ENCODE measurements at regions not wholly inside any gene's neighbourhood (a gene's known extent, or its start where the extent isn't known, plus 50 kb on each side); places are given as distances from the start of the nearest gene placed in this dataset.
A peak's percentile ranks its signal among the peaks of the same experiment; 100 is the strongest.
"Not testable (repeated sequence)": the region's sequence is repeated elsewhere in the genome, so short reads cannot be mapped to it uniquely, and the experiment has no call there.

DNA sequence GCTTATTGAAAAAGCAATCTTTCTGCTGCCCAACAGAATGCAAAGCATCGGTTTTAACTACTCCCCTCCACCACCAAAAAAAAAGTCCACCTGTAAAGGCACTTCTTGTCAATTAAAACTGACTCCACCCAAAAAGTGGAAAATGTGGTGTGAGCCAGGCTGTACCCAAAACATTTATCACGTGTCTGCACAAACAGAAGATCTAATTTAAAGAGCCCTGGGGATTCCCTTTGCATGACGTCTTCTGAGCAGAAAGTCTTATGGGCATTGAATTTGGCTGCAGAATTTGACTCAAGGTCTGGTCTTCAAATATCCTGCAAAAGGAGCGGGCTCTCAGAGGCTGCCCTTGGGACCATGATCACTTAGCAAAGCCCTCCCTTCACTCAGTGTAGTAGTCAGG, 358.3 kb upstream of the KLHL29 start:
- no peak for DNase-seq (ENCODE audit: low spot score)

- DNase-seq (ENCODE audit: low spot score): no peak
Measured at GRCh38 chr2:23027396-23027795, 357.6 kb upstream of the KLHL29 start.

DNA sequence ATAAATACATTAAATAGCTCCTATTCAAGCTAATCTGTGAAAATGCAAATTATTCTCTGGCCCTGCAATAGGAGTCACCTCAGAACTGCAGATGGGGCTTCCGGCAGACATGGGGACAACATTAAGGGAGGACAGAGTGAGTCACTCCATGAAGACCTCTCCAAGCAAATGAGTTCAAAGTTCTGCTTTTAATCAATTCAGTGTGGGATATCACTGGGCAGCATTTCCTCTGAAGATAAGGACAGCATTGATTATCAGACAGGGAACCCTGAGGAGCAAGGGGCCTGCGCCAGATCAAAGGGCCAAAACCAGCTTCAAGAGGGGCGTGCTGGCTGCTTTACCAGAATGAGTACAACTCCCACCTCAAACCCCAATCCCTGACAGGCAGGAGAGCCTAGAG, 356.9 kb upstream of the KLHL29 start:
- DNase-seq (ENCODE audit: low spot score): no peak

DNA sequence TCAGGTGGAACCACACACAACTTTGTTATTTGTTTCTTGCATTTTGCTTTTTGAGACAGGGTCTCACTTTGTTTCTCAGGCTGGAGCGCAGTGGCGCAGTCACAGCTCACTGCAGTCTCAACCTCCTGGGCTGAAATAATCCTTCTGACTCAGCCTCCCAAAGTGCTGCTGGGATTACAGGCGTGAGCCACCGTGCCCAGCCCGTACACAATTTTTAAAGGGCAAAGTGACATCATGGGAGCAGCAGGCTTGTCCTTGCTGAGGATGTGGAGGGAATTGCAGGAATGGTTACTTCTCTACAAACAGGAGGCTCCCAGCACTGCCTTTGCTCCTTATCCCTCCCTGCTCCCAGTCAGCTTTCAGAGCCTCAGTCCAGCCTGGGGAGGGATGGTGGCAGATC, 355.9 kb upstream of the KLHL29 start:
- DNase-seq (ENCODE audit: low spot score): no peak

DNA sequence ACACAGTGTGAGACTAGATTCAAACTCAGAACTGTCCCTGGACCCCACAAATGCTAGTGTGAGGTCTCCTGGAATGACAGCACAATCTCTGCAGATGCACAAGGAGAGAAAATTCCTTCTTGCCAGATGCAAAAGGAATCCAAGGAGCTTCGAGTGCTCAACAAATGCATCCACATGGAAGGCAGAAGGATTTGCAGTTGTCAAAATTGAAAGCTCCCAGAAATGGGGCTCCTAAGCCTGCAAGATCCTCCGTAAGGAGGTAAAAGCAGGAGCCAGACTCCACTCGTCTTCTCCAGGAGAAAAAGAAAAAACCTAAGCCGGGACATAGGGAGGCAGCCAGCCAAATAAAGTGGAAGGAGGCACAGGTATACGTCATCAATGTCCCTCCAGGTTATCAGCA, 355.0 kb upstream of the KLHL29 start:
- DNase-seq (ENCODE audit: low spot score): no peak

GRCh38 chr2:23034996-23035395, 350.0 kb upstream of the KLHL29 start:
- DNase-seq (ENCODE audit: low spot score): no peak

GRCh38 chr2:23036629-23037028, 348.4 kb upstream of the KLHL29 start:
- no peak for DNase-seq (ENCODE audit: low spot score)

DNA sequence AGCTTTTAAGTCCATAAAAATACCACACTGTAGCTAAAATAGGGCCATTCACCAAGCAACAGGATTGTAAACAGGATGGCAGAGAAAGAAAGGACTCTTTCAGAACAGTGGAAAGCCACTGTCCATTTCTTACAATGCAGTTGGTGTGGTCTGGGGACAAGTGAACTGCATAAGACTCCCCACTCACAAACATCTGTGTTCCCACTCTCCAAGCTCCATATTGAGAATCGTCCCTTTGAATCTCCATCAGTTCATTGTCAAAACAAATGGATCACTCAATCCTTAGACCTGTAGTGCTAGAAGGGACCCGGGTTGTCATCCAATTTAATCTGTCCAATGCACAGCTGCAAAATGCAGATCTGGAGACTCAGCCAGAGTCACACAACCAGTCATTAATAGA, 347.4 kb upstream of the KLHL29 start:
- DNase-seq (ENCODE audit: low spot score): no peak

GRCh38 chr2:23041443-23041842, 343.5 kb upstream of the KLHL29 start:
- DNase-seq (ENCODE audit: low spot score): no peak

DNA sequence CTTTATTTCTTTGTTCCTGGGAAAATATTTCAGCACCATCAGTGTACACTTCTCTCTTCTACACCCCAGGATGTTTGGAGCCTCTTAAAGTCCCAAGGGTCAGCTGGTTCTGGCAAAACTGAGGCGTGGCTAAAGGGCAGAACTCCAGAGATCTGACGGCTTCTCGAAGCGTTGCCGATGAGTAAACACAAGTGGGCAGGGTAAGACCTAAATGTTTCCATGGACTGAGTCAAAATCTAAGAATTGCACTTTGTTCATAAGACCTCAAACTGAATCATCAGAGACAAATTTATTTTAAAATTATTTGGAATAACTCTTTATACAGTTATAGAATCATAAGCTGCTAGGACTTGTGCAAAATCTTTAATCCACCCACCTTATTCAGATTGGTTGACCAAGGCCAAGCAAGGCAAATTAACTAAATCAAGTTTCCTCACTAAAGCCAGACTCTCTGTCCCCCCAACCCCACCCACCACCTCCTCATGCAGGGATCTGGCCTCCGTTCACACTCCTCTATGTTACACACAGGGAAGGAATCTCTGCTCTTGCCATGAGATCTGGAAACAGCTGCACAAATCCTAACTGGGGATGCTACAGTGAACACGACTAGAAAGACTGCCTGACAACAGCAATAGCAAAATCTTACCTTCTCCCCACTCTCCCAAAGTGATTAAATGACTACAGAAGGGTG, 342.6 kb upstream of the KLHL29 start:
- DNase-seq (ENCODE audit: low spot score): peak; percentile 25

DNA sequence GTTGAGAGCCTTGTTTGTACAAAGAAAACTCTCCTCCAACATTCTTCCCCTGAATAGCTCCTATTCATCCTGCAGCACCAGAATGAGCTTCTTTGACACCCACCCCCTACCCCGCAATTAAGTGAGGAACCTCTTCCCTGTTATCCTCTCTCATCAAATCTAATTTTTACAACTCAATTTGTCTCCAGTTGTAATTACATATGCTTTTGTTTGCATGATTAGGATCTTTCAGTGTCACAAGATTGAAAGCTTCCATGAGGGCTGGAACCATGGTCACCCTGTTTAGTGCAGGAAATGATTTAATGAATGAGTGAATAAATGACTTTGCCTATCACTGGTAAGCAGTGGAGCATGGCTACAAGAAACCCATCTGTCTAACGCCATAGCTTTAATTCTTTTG, 334.6 kb upstream of the KLHL29 start:
- no peak for DNase-seq (ENCODE audit: low spot score)

DNA sequence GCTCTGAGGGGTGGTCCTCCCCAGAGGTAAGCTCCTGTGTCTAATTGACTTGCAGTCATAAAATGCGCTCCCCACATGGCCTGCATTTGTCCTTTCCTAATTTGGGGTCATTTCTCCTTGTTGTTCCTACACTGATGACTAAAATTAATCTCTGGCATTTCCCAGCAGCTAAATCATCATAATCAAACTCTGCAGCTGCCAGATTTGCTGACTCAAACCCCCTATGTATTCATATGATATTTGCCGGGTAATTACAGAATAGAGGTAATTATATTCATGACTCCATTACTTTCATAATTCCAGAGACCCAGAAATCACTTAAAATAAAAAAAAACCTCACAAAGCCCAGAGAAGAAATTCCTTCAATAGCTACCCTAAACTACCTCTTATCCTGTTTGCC, 331.4 kb upstream of the KLHL29 start:
- DNase-seq (ENCODE audit: low spot score): no peak

GRCh38 chr2:23055251-23055650, 329.7 kb upstream of the KLHL29 start:
- DNase-seq (ENCODE audit: low spot score): no peak

DNA sequence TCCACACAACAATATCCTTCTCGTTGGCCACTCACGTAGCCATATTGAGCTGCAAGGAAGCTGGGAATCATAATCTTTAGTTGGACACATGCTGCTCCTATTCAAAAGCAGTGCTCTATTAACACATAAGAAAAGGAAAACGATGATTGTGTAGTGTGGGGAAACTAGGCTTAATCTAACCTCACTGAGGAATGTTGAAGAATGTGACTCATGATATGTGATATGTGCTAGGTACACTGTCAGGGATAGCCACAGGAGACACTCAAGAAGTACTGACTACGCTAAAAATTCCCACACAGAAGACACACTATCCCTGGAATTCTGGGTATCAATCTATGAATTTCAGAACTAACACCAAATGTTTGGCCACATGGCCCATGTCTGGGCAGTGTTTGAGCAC, 328.1 kb upstream of the KLHL29 start:
- not testable (repeated sequence) for DNase-seq (ENCODE audit: low spot score)

GRCh38 chr2:23058435-23058834, 326.5 kb upstream of the KLHL29 start:
- no peak for DNase-seq (ENCODE audit: low spot score)

DNA sequence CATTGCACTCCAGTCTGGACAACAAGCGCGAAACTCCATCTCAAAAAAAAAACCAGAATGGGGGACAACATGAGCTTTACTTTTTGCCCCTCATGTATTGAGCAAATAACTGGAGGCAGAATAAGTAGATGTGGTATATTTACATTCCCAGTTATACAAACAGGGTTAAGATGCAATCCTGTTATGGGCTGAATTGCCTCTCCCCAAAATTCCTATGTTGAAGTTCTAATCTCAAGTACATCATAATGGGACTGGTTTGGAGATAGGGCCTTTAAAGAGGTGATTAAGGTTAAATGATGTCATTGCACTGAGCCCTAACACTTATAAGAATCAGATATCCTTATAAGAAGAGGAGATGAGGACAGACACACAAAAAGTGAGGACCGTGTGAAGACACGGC, 319.8 kb upstream of the KLHL29 start:
- no peak for DNase-seq (ENCODE audit: low spot score)

DNA sequence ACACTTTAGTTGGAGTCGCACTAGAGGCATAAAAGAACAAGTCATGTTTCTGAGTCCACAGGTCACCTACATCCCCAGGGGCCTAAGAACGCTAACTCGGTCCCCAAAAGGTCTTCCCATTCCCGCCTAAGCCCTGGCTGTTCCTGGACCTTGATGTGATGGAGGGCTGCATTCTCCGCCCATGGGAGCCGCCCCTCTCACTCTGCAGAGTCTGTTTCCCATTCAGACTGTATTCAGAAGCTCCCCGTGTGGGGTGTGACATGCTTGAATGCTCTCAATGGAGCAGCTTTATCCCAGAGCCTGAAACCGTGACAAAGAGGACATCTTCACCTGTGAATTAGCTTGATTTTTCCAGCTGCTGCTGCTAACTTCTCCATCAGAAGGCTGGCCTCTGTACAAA, 319.0 kb upstream of the KLHL29 start:
- DNase-seq (ENCODE audit: low spot score): no peak

GRCh38 chr2:23066686-23067085, 318.3 kb upstream of the KLHL29 start:
- DNase-seq (ENCODE audit: low spot score): no peak

GRCh38 chr2:23069156-23069555, 315.8 kb upstream of the KLHL29 start:
- DNase-seq (ENCODE audit: low spot score): no peak

GRCh38 chr2:23069923-23070322, 315.1 kb upstream of the KLHL29 start:
- no peak for DNase-seq (ENCODE audit: low spot score)

DNA sequence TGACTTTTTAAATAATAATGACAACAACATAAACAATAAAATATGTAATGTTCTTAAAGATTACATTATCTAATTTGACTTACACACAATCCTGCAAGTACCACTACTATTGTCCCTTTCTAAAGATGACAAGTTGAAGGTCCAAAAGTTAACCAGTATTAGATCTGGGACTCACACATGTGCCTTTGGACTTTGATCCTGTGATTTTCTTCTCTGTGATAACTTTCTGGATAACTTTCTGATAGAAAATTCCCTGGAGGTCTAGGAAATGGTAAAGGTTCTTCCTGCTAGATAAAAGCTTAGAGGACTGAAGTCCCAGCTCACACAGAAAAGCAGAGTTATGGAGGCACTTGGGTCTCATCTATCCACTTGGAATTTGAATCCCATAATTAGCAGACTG, 311.9 kb upstream of the KLHL29 start:
- DNase-seq (ENCODE audit: low spot score): no peak

- no peak for DNase-seq (ENCODE audit: low spot score)
Measured at GRCh38 chr2:23073671-23074070, 311.3 kb upstream of the KLHL29 start.

DNA sequence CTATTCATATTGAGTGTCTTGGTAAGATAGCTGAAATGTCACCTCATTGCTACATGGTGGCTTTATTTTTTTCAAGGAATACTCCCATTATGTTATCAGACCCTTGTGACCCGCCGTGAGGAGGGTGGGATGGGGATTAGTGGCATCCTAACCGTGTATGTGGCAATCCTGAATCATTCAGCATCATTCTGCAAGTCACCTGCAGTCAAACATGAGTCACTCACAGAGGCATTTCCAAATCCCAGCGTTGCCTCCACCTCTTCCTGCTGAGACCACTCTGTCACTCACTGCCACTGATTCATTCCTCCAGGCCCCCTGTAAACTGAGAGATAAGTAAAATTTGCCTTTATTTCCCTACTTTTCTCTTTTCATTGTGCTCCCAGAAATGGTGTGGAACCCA, 307.4 kb upstream of the KLHL29 start:
- no peak for DNase-seq (ENCODE audit: low spot score)

DNA sequence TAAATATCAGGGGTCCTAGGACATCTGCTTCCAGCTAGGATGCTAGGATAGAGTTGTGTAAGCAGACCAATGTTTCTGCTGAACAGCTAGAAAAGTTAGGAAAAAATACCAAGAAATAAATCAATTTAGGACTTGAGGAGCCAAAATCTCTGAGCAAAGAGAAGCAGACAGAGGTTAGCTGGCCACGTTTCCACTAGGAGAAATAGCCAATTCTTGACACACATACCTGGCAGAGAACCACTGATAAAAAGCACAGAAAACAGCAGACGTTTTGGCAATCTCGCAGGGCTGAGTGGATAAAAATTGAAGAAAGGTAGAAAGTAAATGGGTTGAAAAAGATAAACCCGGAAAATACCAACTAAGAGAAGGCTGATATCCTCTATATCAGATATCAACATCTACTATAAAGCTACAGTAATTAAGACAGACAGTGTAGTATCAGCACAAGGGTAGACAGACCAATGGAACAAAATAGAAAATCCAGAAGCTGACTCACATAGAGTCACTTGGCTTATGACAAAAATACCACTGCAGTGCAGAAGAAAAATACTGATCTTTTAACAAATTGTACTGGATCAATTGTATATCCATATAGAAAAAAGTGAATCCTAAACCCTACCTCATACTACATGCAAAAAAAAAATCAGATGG, 306.1 kb upstream of the KLHL29 start:
- no peak for DNase-seq (ENCODE audit: low spot score)
